GM21390 (cell line): ENCODE measurements at regions not wholly inside any gene's neighbourhood (a gene's known extent, or its start where the extent isn't known, plus 50 kb on each side); places are given as distances from the start of the nearest gene placed in this dataset.

Experiments
- ATAC-seq: cut with Tn5 transposase; IDR thresholded peaks from one replicate; pipeline ENCODE4 v1.9.1; 2021; ENCODE audit not compliant: unreplicated experiment

- no peak for ATAC-seq
Measured at GRCh38 chr14:101024686-101025085, 121.2 kb upstream of the RTL1 start.

- ATAC-seq, result no peak
Measured at GRCh38 chr14:101025131-101025530, 121.6 kb upstream of the RTL1 start.

GRCh38 chr14:101025696-101026095, 122.2 kb upstream of the RTL1 start:
- ATAC-seq, result no peak

- ATAC-seq, result no peak
Measured at GRCh38 chr14:101026341-101026740, 122.8 kb upstream of the RTL1 start.

- ATAC-seq, result no peak
Measured at GRCh38 chr14:101027291-101027690, 123.8 kb upstream of the RTL1 start.

GRCh38 chr14:101027966-101028365, 124.4 kb upstream of the RTL1 start:
- no peak for ATAC-seq

DNA sequence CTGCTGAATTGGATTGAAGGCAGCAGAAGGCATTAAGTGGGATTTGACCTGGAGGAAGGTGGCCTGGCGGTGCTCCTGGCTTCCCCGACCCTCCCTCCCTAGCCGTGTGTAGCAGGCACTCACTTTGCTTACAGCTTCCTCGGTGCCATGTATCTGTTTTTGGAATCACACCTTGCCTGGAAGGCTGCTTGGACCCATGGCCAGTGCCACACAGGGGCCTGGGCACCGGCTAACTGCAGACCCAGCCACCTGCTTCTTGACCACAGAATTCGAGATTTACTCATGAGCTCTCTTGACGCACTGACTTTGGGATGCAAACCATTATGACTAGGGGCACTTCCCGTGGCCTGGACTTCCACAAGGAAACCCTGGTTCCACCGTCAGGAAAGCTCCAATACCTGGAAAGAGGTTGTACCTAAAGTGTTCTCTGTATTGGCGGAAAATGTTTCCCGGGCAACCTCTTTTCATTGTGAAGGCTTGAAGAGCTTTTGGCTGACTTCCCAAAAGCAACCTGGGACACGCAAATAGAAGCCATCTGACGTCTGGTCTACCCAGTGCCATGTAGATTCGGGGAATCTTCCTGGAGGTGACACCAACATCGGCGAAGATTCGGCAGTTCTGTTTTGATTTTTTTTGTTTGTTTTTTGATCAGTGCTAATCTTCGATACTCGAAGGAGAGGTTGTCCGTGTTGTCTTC, 125.6 kb upstream of the RTL1 start:
- no peak for ATAC-seq

DNA sequence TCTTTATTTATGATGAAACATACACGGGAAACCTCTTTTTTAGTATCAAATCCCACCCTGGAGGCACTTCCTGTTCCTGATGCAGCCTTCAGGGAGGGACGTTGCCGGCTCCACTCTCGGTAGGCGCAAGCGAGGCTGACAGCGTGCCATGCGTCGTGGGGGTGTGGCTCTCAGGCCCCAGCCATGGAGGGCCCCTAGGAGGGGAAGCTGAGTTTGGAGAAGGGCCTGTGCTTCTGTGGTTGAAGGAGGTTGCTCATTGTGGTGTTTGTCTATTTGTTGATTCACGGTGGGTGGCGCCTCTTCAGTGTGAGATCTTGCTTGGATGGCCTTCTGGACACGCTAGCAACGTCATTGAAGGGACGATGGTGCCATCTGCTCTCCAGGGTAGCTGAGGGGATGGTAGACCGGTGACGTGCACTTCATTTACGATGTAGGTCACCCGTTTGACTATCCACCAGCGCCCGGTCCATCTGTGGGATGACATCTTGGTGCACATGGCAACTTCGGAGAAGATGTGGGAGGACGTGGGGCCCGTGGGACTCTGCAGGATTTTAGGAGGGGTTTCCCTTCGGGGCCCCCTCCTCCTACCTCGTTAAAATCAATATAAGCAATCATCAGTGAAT, 126.3 kb upstream of the RTL1 start:
- no peak for ATAC-seq

DNA sequence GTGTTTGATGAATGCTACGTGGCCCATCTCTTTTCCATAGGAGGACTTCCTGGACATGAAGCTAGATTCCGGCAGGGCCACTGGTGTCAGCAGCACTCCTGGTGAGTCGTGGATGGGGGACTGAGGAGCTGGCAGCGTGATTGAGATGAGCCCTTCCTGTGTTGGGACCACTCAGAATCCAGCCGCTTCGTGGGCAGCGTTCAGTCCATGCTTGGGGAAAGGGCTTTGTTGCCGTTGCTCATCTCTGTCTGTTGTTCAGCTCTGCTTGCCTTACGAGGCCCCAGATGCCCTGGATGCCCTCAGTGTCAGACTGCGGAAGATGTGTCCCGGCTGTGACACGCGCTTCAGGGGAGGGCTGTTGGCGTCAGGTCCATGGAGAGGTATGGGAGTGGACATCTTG, 127.1 kb upstream of the RTL1 start:
- ATAC-seq, result no peak

DNA sequence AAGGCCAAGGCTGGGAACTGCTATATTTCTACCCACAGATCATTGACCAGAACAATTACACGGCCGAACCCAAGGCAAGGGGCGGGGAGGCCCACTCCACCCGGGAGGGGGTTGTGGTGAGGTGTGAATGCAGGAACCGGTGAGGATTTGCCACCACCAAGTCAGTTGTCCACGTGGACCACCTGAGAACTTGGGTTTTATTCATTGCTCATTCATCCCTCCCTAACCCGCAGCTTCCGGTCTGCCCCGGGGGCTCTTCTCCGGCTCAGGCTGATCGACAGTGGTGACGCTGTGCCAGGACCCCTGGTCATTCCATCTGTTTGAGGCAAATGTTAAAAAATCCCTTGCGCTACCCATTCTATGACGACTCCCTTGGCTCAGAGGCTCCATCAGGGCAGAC, 127.7 kb upstream of the RTL1 start:
- ATAC-seq, result no peak

- no peak for ATAC-seq
Measured at GRCh38 chr14:101031721-101032120, 128.2 kb upstream of the RTL1 start.

DNA sequence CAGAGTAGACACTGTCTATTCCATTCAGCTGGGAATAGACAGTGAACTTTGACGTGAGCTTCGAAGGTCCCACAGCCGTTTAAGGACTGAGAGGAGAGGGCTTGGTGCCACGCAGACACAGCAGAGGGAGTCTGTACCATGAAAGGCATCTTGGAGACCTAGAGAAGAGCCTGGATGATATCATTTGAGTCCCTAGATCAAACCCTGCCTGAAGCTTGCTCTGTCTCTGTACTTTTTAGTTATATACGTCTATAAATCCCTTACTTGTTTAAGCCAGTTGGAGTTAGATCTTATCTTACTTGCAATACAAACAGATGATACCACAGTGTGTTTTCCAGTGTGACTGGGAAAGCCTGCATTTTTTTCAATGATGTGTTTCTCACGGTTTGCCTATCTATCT, 128.9 kb upstream of the RTL1 start:
- ATAC-seq, result no peak

- ATAC-seq, result no peak
Measured at GRCh38 chr14:101033006-101033405, 129.5 kb upstream of the RTL1 start.

DNA sequence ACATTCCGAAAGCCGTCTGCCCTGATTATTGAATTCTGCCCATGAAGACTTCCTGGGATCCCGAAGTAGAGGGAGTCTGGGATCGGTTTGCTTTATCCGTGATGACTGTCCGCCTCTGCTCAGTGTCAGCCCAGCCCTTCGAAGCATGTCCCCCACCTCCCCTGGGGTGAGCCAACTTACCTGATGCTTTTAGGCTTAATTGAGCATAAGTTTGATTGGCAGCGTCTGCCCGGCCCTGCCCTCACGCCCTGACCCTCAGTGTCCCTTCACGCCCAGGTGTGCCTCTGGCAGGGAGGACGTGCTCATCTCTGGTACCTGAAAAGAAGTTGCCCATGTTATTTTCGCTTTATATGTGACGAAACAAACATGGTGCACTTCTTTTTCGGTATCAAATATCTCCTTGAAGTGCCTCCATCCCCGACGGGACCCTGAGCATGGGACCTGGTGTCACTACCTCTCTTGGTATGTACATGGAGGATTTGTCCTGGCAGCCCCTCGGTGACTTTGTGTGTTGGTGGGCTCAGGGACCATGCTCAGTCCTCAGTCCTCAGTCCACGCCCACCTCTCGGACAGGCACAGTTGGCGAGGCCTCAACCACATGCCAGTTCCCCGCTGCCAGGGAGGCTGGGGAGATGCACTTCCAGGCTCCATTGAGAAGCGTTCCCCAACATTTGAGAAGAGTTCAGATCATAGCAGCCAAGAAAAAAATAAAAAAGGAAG, 130.1 kb upstream of the RTL1 start:
- no peak for ATAC-seq

DNA sequence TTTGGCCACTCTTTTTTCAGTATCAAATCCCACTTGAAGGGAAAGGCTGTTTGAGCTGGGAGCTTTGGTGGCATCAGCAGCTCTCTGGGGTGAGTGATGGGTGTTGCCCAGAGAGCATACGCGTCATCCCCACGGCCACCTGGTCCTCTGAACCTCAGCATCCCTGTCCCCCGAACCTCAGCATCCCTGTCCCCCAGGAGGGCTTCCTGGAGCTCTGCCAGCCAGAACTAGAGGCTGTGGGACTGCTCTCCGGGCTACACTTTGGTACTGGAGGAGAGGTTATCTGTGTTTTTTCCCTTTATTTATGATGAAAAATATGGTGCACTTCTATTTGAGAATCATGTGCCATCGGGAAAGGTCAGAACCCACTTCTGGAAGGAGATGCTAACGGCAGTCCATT, 131.5 kb upstream of the RTL1 start:
- no peak for ATAC-seq

- ATAC-seq, result no peak
Measured at GRCh38 chr14:101035466-101036225, 132.1 kb upstream of the RTL1 start.

DNA sequence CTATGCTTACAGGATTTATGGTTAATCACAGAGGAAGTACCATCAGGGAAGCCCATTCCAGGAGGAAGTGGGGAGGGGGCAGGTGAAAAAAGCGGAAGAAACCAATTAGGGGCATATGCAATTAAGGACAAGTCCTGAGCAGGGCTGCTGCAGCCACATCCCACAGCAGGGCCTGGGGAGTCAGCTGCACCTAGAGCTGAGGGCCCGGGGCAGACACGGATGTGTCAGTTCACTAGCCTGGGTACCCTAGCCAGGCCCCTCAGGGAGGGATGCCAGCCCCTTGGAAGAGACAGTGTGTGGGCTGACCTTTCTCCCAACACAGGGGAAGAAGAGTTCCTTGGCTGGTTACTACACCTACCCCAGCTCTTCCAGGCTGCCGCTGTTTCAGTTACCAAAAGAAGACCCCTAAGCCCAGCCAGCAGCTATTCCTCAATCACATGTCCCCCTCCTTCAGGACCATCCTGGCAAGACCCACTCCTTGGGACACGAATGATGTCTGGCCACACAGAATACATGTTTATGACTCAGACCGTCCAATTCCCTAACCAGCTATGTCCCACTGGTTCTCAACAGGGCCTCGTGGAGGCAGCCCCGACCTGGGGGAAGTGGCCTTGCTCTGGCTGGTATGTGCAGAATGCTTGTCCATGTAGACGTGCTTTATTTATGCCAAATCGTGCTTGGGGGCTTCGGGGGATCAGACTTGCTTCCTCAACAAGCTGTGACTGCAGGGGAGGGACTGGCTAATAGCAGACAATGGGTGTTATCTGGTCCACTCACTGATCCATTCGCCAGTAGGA, 133.7 kb upstream of the RTL1 start:
- ATAC-seq, result no peak

- no peak for ATAC-seq
Measured at GRCh38 chr14:101039031-101039754, 135.7 kb upstream of the RTL1 start.

GRCh38 chr14:101039755-101040138, 136.2 kb upstream of the RTL1 start:
- ATAC-seq, result no peak
